ENCODE measurements at regions not wholly inside any gene's neighbourhood (a gene's known extent, or its start where the extent isn't known, plus 50 kb on each side); places are given as distances from the start of the nearest gene placed in this dataset.

GRCh38 chr9:12510551-12510950 lies 182.6 kb upstream of the TYRP1 start:
- DNase-seq (ENCODE audit: low read depth, low spot score) = no peak

- no peak for DNase-seq (ENCODE audit: low read depth, low spot score)
These were observed 181.5 kb upstream of the TYRP1 start for GRCh38 chr9:12511726-12512125.

- no peak for DNase-seq (ENCODE audit: low read depth, low spot score)
These were observed 177.2 kb upstream of the TYRP1 start for GRCh38 chr9:12516031-12516430.

- peak; percentile 2 for DNase-seq (ENCODE audit: low read depth, low spot score)
These were observed 176.6 kb upstream of the TYRP1 start for GRCh38 chr9:12516573-12516972.

GRCh38 chr9:12538842-12539579 lies 154.2 kb upstream of the TYRP1 start:
- DNase-seq (ENCODE audit: low read depth, low spot score) = no peak

GRCh38 chr9:12539580-12539975 lies 153.6 kb upstream of the TYRP1 start:
- no peak for DNase-seq (ENCODE audit: low read depth, low spot score)

- no peak for DNase-seq (ENCODE audit: low read depth, low spot score)
These were observed 148.5 kb upstream of the TYRP1 start for GRCh38 chr9:12544700-12545099.

GRCh38 chr9:12554636-12555035 lies 138.5 kb upstream of the TYRP1 start:
- peak; percentile 14 for DNase-seq (ENCODE audit: low read depth, low spot score)

GRCh38 chr9:12566404-12567090 lies 126.6 kb upstream of the TYRP1 start:
- no peak for DNase-seq (ENCODE audit: low read depth, low spot score)

GRCh38 chr9:12584656-12585522 lies 108.3 kb upstream of the TYRP1 start:
- DNase-seq (ENCODE audit: low read depth, low spot score) = no peak

- DNase-seq (ENCODE audit: low read depth, low spot score) = no peak
These were observed 97.8 kb upstream of the TYRP1 start for GRCh38 chr9:12595400-12595799.

- peak; percentile 1 for DNase-seq (ENCODE audit: low read depth, low spot score)
These were observed 88.9 kb upstream of the TYRP1 start for GRCh38 chr9:12604164-12604821.

GRCh38 chr9:12612211-12612770 lies 80.9 kb upstream of the TYRP1 start:
- no peak for DNase-seq (ENCODE audit: low read depth, low spot score)

- DNase-seq (ENCODE audit: low read depth, low spot score) = no peak
These were observed 80.1 kb upstream of the TYRP1 start for GRCh38 chr9:12613071-12613470.

GRCh38 chr9:12614488-12614887 lies 78.7 kb upstream of the TYRP1 start:
- DNase-seq (ENCODE audit: low read depth, low spot score) = no peak

GRCh38 chr9:12618956-12619355 lies 74.2 kb upstream of the TYRP1 start:
- no peak for DNase-seq (ENCODE audit: low read depth, low spot score)

- DNase-seq (ENCODE audit: low read depth, low spot score) = no peak
These were observed 67.3 kb upstream of the TYRP1 start for GRCh38 chr9:12625844-12626243.

GRCh38 chr9:12627096-12627495 lies 66.1 kb upstream of the TYRP1 start:
- DNase-seq (ENCODE audit: low read depth, low spot score) = no peak

GRCh38 chr9:12628546-12628945 lies 64.6 kb upstream of the TYRP1 start:
- no peak for DNase-seq (ENCODE audit: low read depth, low spot score)

GRCh38 chr9:12629067-12629466 lies 64.1 kb upstream of the TYRP1 start:
- DNase-seq (ENCODE audit: low read depth, low spot score) = no peak

- DNase-seq (ENCODE audit: low read depth, low spot score) = no peak
These were observed 61.3 kb upstream of the TYRP1 start for GRCh38 chr9:12631866-12632265.
